Endothelial cell of umbilical vein (primary cell): ENCODE measurements at regions not wholly inside any gene's neighbourhood (a gene's known extent, or its start where the extent isn't known, plus 50 kb on each side); places are given as distances from the start of the nearest gene placed in this dataset.

Source experiments
- BruUV-seq: library from RNA; stranded (reverse); fragments of 400-500 nt; replicated peaks from 2 replicates; lab custom pipeline; 2021; lab: Mats Ljungman, UMichigan
- CTCF ChIA-PET: fragments of 300-600, 350-600 bp; sonication (Branson Sonifier 250); formaldehyde crosslinking; loops from one replicate; lab custom pipeline; 2021; ENCODE audit warnings: antibody characterized with exemption, inconsistent platforms; lab: Charles Lee
- POLR2A ChIA-PET: fragments of 300-600, 350-600 bp; sonication (Branson Sonifier 250); formaldehyde crosslinking; loops from one replicate; lab custom pipeline; 2021; ENCODE audit warnings: antibody characterized with exemption, inconsistent platforms; lab: Charles Lee
- DNase-seq: peaks from one replicate; pipeline ENCODE4 v3.0.0-alpha.2; 2011; ENCODE audit warnings: low read depth, low spot score
- FAIRE-seq: peaks from 2 replicates; lab custom pipeline; 2011; peaks lifted over from hg19 to GRCh38; lab: Jason Lieb, UNC
- H2AFZ ChIP-seq: 2 replicates; pipeline ENCODE4 v1.6.0; 2012; ENCODE audit warnings: low read depth, low read length, control low read depth, inconsistent platforms
- H3K27ac ChIP-seq: 2 replicates; pipeline ENCODE4 v1.5.1; 2011; ENCODE audit warnings: low read depth, mild to moderate bottlenecking, control low read depth, low read length, moderate library complexity; ENCODE audit not compliant: insufficient read depth
- H3K27me3 ChIP-seq, 2 experiments: 2 replicates each; pipeline versions ENCODE4 v1.6.0 to v1.6.1; 2011; ENCODE audit warnings: low read length in 2 of 2, mixed read lengths in 1 of 2; ENCODE audit not compliant: control insufficient read depth in 2 of 2, insufficient read depth in 2 of 2
- H3K36me3 ChIP-seq, 2 experiments: 2 replicates in 1 of 2; 3 replicates in 1 of 2; pipeline ENCODE4 v1.5.1; 2011; ENCODE audit warnings: low read length in 2 of 2, mild to moderate bottlenecking in 1 of 2, moderate library complexity in 1 of 2; ENCODE audit not compliant: control insufficient read depth in 2 of 2, insufficient read depth in 2 of 2; ENCODE audit errors: extremely low read depth in 1 of 2
- H3K4me1 ChIP-seq: 3 replicates; pipeline ENCODE4 v1.5.1; 2011; ENCODE audit warnings: mild to moderate bottlenecking, low read length; ENCODE audit not compliant: control insufficient read depth, insufficient read depth; ENCODE audit errors: extremely low read depth
- H3K4me2 ChIP-seq: 2 replicates; pipeline ENCODE4 v1.6.1; 2011; ENCODE audit warnings: low read length, control low read depth, mixed read lengths; ENCODE audit not compliant: insufficient read depth
- H3K4me3 ChIP-seq, 3 experiments: fragments of 200-600 bp in 1 of 3; sonication (generic), shearing (Covaris generic) in 1 of 3; replicated peaks in 1 of 3; 2 replicates each; pipeline ENCODE4 v1.5.1; 2011 to 2016; ENCODE audit warnings: control low read depth in 3 of 3, low read length in 3 of 3, mild to moderate bottlenecking in 2 of 3, inconsistent platforms in 1 of 3, low read depth in 1 of 3, moderate library complexity in 1 of 3; ENCODE audit not compliant: insufficient read depth in 1 of 3
- H3K79me2 ChIP-seq: 2 replicates; pipeline ENCODE4 v1.6.0; 2012; ENCODE audit warnings: low read length, inconsistent platforms; ENCODE audit not compliant: control insufficient read depth, insufficient read depth
- H3K9ac ChIP-seq: replicated peaks from 2 replicates; pipeline ENCODE3; 2011; ENCODE audit warnings: low read length, control low read depth; ENCODE audit not compliant: insufficient read depth; ENCODE audit errors: extremely low read depth
- H3K9me1 ChIP-seq: replicated peaks from 3 replicates; pipeline ENCODE4 v1.6.0; 2011; ENCODE audit warnings: mild to moderate bottlenecking, low read length; ENCODE audit not compliant: control insufficient read depth, insufficient read depth; ENCODE audit errors: extremely low read depth
- H3K9me3 ChIP-seq: replicated peaks from 2 replicates; pipeline ENCODE4 v1.5.1; 2012; ENCODE audit warnings: low read length, inconsistent platforms; ENCODE audit not compliant: control insufficient read depth, insufficient read depth
- H4K20me1 ChIP-seq: replicated peaks from 2 replicates; pipeline ENCODE3; 2011; ENCODE audit warnings: mild to moderate bottlenecking, low read length; ENCODE audit not compliant: control insufficient read depth, insufficient read depth; ENCODE audit errors: extremely low read depth
- EZH2 ChIP-seq: IDR thresholded peaks from 2 replicates; pipeline ENCODE4 v1.6.1; 2012; ENCODE audit warnings: borderline replicate concordance, low read depth, mild to moderate bottlenecking, moderate library complexity, low read length, inconsistent platforms; ENCODE audit not compliant: severe bottlenecking
- FOS ChIP-seq: IDR thresholded peaks from 2 replicates; pipeline ENCODE4 v1.6.1; 2011; ENCODE audit warnings: mild to moderate bottlenecking, low read length, moderate library complexity, borderline replicate concordance; ENCODE audit not compliant: insufficient read depth
- GATA2 ChIP-seq: IDR thresholded peaks from 2 replicates; pipeline ENCODE4 v1.7.0; 2011; ENCODE audit warnings: low read depth, mild to moderate bottlenecking, moderate library complexity, mixed read lengths, low read length; ENCODE audit not compliant: insufficient read length, insufficient read depth
- JUN ChIP-seq: IDR thresholded peaks from 2 replicates; pipeline ENCODE4 v1.6.1; 2011; ENCODE audit warnings: borderline replicate concordance, low read depth; ENCODE audit not compliant: insufficient read length, insufficient read depth
- MAX ChIP-seq: IDR thresholded peaks from 2 replicates; pipeline ENCODE4 v1.6.1; 2011; ENCODE audit not compliant: insufficient read depth, insufficient read length
- MYC ChIP-seq: IDR thresholded peaks from one replicate; pipeline ENCODE4 v1.6.1; 2011; ENCODE audit warnings: mild to moderate bottlenecking, low read depth, low read length
- POLR2A ChIP-seq: IDR thresholded peaks from 2 replicates; pipeline ENCODE4 v1.6.1; 2012; ENCODE audit warnings: low read depth, mild to moderate bottlenecking, control low read depth, low read length
- POLR2AphosphoS5 ChIP-seq: IDR thresholded peaks from 2 replicates; pipeline ENCODE4 v1.6.1; 2012; ENCODE audit warnings: low read depth, mild to moderate bottlenecking, control low read depth, low read length, moderate library complexity; ENCODE audit not compliant: insufficient read depth
- dilution Hi-C: fragments of 300-500 bp; cut with MboI; formaldehyde crosslinking; loops from one replicate; pipeline ENCODE4 v1.15.0; 2019; ENCODE audit warnings: low sequenced_read_pairs; ENCODE audit not compliant: extremely low pct_ligation_motif_present
- intact Hi-C: fragments of 100-400 bp; cut with micrococcal nuclease; formaldehyde crosslinking; loops from one replicate; pipeline ENCODE4 v1.10.0; 2022
- TF ChIP-seq, protein P1 (sequence below), 2 donors: IDR thresholded peaks; 1 replicate in 1 of 2; 2 replicates in 1 of 2; pipeline ENCODE4 v1.5.1; 2011; ENCODE audit warnings: low read length in 2 of 2, mild to moderate bottlenecking in 2 of 2, moderate library complexity in 2 of 2, control low read depth in 1 of 2, inconsistent platforms in 1 of 2, low read depth in 1 of 2; ENCODE audit not compliant: insufficient read depth in 1 of 2; ENCODE audit errors: extremely low read depth in 1 of 2

DNA sequence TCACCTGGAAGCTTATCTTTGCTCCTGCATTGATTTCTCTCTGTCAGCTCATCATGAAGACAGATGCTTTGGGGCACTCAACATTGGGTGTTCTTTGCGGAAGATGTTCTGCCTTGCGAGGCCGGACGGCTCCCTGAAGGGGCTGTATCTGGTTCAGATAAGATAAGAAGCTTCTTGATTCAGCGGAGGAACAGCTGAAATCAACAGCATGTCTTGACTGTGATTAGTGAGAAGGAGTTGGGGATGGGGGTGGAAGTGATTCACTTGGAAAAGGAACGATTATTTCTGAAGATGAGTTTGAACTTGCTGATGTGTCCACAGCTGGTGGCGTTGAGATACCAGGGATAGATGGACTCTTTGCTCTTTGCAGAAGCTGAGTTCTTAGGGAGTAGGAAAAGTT lies 126.9 kb upstream of the WSCD1 start:
- no TSS peak for BruUV-seq
- H4K20me1 ChIP-seq, result no peaks in the 10 kb centered on the region
- DNase-seq, result no peak
- intact Hi-C loops, result no loop called here
- CTCF ChIA-PET, result no interaction called here
- H3K79me2 ChIP-seq, result no peaks in the 10 kb centered on the region
- H3K4me2 ChIP-seq, result no peak overlapping the region
- no peaks in the 10 kb centered on the region for H3K36me3 ChIP-seq
- H2AFZ ChIP-seq, result no peak overlapping the region
- TF ChIP-seq EZH2 (no peak), JUN (no peak), POLR2AphosphoS5 (no peak), FOS (no peak), MYC (no peak), MAX (no peak), GATA2 (no peak), POLR2A (no peak)
- TF ChIP-seq, protein P1, sequence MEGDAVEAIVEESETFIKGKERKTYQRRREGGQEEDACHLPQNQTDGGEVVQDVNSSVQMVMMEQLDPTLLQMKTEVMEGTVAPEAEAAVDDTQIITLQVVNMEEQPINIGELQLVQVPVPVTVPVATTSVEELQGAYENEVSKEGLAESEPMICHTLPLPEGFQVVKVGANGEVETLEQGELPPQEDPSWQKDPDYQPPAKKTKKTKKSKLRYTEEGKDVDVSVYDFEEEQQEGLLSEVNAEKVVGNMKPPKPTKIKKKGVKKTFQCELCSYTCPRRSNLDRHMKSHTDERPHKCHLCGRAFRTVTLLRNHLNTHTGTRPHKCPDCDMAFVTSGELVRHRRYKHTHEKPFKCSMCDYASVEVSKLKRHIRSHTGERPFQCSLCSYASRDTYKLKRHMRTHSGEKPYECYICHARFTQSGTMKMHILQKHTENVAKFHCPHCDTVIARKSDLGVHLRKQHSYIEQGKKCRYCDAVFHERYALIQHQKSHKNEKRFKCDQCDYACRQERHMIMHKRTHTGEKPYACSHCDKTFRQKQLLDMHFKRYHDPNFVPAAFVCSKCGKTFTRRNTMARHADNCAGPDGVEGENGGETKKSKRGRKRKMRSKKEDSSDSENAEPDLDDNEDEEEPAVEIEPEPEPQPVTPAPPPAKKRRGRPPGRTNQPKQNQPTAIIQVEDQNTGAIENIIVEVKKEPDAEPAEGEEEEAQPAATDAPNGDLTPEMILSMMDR (IDR thresholded peaks at IDR 0.05; ENCODE audit: extremely low read depth in 1 of 2, insufficient read depth in 1 of 2, low read depth in 1 of 2, low read length in 2 of 2), result no peak
- dilution Hi-C loops, result no loop called here
- H3K4me1 ChIP-seq, result no peaks in the 10 kb centered on the region
- H3K9me3 ChIP-seq, result no peaks in the 10 kb centered on the region
- no peak for FAIRE-seq
- no peak overlapping the region for H3K4me3 ChIP-seq
- H3K9me1 ChIP-seq, result no peaks in the 10 kb centered on the region
- peaks cover 11 to 15% of the 10 kb centered on the region in 2 experiments for H3K27me3 ChIP-seq
- H3K27ac ChIP-seq, result no peak overlapping the region
- POLR2A ChIA-PET, result no interaction called here
- H3K9ac ChIP-seq, result no peak overlapping the region
